ENCODE measurements at regions not wholly inside any gene's neighbourhood (a gene's known extent, or its start where the extent isn't known, plus 50 kb on each side); places are given as distances from the start of the nearest gene placed in this dataset.

DNA sequence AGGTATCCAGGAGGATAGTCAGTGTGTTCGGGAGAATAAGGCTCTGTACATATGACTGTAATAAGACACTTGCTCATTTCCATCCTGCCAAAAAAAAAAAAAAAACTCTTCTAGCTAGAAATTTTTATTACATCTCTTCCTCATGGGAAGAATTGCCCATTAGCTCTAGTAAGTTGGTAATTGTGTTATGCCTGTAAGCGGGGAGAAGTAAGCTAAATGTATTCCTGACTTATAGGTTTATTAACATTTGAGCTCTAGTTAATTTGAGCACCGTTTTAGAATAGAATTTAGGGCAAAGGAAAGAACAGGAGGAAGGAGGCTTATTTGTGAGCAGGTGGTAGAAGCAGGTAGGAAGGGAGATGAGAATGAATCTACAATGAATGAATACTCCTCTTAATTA is 1210.6 kb downstream of the SORCS1 start:
- no peak overlapping the region for H3K4me3 ChIP-seq
- intact Hi-C loops (cut with DNase I; ENCODE audit: low total_unique reads), result no loop called here
- H3K9me3 ChIP-seq, result no peaks in the 10 kb centered on the region
- TF ChIP-seq POLR2A (IDR thresholded peaks at IDR 0.05), result no peak
- WGBS, 5 donors, result 76 to 87% (median 83%) methylated on average over 3 of the region's 3 CpGs
- H3K27ac ChIP-seq, result no peak overlapping the region
- no peaks in the 10 kb centered on the region for H3K4me1 ChIP-seq
- no peak for DNase-seq
- H3K36me3 ChIP-seq, result no peaks in the 10 kb centered on the region
- no peaks in the 10 kb centered on the region for H3K27me3 ChIP-seq (replicated peaks in 1 of 7)

DNA sequence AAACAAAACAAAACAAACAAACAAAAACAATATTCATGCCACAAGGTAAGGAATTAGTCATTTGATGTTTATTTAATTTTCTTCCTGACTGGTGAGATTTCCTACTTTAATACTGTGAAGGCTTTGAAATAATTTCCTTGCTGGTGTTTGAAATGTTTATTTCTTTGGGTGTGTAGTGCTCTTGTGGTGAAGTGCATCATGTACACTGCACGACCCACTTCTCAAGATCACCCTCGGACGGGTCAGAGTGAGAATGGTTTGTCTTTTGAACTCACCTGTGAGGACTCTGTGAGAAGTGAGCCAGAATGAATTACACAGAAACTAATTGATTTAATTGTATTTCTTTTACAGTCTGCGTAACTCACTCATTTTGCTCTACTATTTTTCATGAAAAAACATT is 1211.5 kb downstream of the SORCS1 start:
- DNase-seq, result no peak
- no peak overlapping the region for H3K4me3 ChIP-seq
- intact Hi-C loops (cut with DNase I; ENCODE audit: low total_unique reads), result no loop called here
- TF ChIP-seq POLR2A (IDR thresholded peaks at IDR 0.05) (no peak), POLR2AphosphoS5 (IDR thresholded peaks at IDR 0.05) (no peak)
- H3K4me1 ChIP-seq, result no peaks in the 10 kb centered on the region
- whole genome bisulfite sequencing, 5 donors, result 72 to 82% (median 76%) methylated on average over 4 of the region's 4 CpGs
- no peaks in the 10 kb centered on the region for H3K36me3 ChIP-seq
- H3K27me3 ChIP-seq (replicated peaks in 1 of 7), result no peaks in the 10 kb centered on the region
- no peak overlapping the region for H3K27ac ChIP-seq
- no peaks in the 10 kb centered on the region for H3K9me3 ChIP-seq

DNA sequence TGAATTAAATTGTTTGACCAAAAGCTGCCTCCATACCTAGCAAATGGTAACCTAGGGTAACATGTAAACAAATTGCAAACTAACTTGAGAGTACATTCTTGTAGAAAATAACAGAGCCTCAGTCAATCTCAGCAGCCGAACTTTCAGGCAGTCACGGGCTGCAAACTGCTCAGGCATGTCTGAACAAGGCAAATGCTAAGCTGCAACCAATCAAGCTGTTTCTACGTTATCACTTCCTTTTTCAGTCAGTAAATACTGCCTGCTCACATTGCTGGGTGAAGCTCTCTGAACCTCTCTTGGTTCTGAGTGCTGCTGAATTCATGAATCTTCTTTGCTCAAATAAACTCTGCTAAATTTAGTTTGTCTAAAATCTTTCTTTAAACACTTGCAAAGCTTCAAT is 1212.4 kb downstream of the SORCS1 start:
- TF ChIP-seq POLR2AphosphoS5 (IDR thresholded peaks at IDR 0.05) (no peak), POLR2A (IDR thresholded peaks at IDR 0.05) (no peak), CTCF (IDR thresholded peaks at IDR 0.05 in 8 of 11, conservative IDR thresholded peaks at IDR 0.05 in 3 of 11) (no peak)
- H3K27ac ChIP-seq, result no peak overlapping the region
- H3K36me3 ChIP-seq, result no peaks in the 10 kb centered on the region
- no peak overlapping the region for H3K4me3 ChIP-seq
- 5 to 9% (median 8%) methylated on average over 3 of the region's 3 CpGs for WGBS, 5 donors
- no peaks in the 10 kb centered on the region for H3K9me3 ChIP-seq
- no peaks in the 10 kb centered on the region for H3K4me1 ChIP-seq
- H3K27me3 ChIP-seq (replicated peaks in 1 of 7), result no peaks in the 10 kb centered on the region
- DNase-seq, result no peak
- intact Hi-C loops (cut with DNase I; ENCODE audit: low total_unique reads), result no loop called here

- Histone ChIP-seq H3K9me3 (no peaks in the 10 kb centered on the region), H3K4me3 (no peak overlapping the region), H3K27me3 (replicated peaks in 1 of 7) (no peaks in the 10 kb centered on the region), H3K4me1 (no peaks in the 10 kb centered on the region), H3K36me3 (no peaks in the 10 kb centered on the region), H3K27ac (no peak overlapping the region)
- WGBS, 5 donors, result 51 to 69% (median 59%) methylated on average over 2 of the region's 2 CpGs
- TF ChIP-seq POLR2AphosphoS5 (IDR thresholded peaks at IDR 0.05) (no peak), CTCF (IDR thresholded peaks at IDR 0.05 in 8 of 11, conservative IDR thresholded peaks at IDR 0.05 in 3 of 11) (peak in 8 of 11 experiments; percentile 33 to 68 (median 60))
- intact Hi-C loops (cut with DNase I; ENCODE audit: low total_unique reads), result no loop called here
- DNase-seq, result no peak
Observed at GRCh38 chr10:105950410-105950809, 1214.1 kb downstream of the SORCS1 start.

- Histone ChIP-seq H3K9me3 (no peaks in the 10 kb centered on the region), H3K27me3 (replicated peaks in 1 of 7) (no peaks in the 10 kb centered on the region), H3K4me3 (no peak overlapping the region), H3K4me1 (no peaks in the 10 kb centered on the region), H3K36me3 (no peaks in the 10 kb centered on the region), H3K27ac (no peak overlapping the region)
- intact Hi-C loops (cut with DNase I; ENCODE audit: low total_unique reads), result no loop called here
- DNase-seq, result no peak
- no peak for TF ChIP-seq CTCF (IDR thresholded peaks at IDR 0.05 in 8 of 11, conservative IDR thresholded peaks at IDR 0.05 in 3 of 11)
- no peak for TF ChIP-seq POLR2AphosphoS5 (IDR thresholded peaks at IDR 0.05)
- no peak for TF ChIP-seq POLR2A (IDR thresholded peaks at IDR 0.05)
- 32 to 52% (median 46%) methylated on average over 2 of the region's 2 CpGs for WGBS, 5 donors
Observed at GRCh38 chr10:105949721-105950120, 1214.8 kb downstream of the SORCS1 start.

All from spleen (tissue), 11 donors.